ENCODE measurements at regions not wholly inside any gene's neighbourhood (a gene's known extent, or its start where the extent isn't known, plus 50 kb on each side); places are given as distances from the start of the nearest gene placed in this dataset.

DNA sequence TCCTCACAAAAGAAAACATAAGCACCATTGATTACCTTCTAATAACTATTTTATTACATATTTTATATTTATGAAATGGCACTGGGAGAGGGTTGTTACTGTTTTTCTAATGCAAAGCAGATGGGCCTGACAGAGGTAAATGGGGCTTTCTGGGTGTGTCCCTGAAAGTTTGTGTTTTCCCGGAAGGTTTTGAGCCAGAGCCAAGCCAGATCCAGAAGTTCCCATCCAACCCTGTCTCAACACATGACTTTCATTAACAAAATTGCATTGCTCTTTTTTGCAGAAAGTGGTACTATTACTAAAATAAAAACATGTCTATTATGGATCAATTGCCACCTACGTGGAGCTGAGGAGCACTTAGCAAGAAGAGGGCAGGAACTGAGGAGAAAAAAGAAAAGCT is 181.3 kb downstream of the RAB28 start:
- Histone ChIP-seq H3K27ac (no peak overlapping the region), H3K27me3 (replicated peaks; ENCODE audit: insufficient read depth) (no peaks in the 10 kb centered on the region), H3K9me3 (no peaks in the 10 kb centered on the region), H3K36me3 (no peaks in the 10 kb centered on the region), H3K4me3 (no peak overlapping the region), H3K4me1 (ENCODE audit: control insufficient read depth in 1 of 2, low read depth in 2 of 2) (no peaks in the 10 kb centered on the region)
- DNase-seq (ENCODE audit: low spot score) (no peak), ATAC-seq (ENCODE audit: insufficient number of reproducible peaks, low FRiP score, low read depth) (no peak)
- no peak for TF ChIP-seq CTCF (IDR thresholded peaks at IDR 0.05)

DNA sequence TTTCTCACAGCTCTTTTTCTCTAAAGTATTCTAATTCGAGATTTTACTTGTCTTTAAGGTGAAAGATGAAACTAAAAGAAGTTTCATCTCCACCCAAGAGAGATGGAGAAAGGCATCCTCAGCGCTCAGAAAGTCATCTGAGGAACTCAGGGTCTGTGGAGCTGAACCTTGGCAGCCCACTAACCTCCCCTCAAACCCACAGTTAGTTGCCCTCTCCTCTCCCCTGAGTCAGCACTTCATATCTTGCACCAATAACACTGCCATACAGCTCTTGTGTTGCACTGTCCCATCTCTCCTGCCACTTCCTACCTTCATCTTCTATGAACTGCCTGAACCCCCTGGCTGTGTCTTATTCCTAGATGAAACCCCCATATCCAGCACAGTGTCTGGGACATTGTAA is 184.8 kb downstream of the RAB28 start:
- H3K4me3 ChIP-seq: no peak overlapping the region
- no peaks in the 10 kb centered on the region for H3K9me3 ChIP-seq
- no peak overlapping the region for H3K27ac ChIP-seq
- H3K4me1 ChIP-seq (ENCODE audit: control insufficient read depth in 1 of 2, low read depth in 2 of 2): no peaks in the 10 kb centered on the region
- no peak for ATAC-seq (ENCODE audit: insufficient number of reproducible peaks, low FRiP score, low read depth)
- no peak for DNase-seq (ENCODE audit: low spot score)
- H3K36me3 ChIP-seq: no peaks in the 10 kb centered on the region
- H3K27me3 ChIP-seq (replicated peaks; ENCODE audit: insufficient read depth): no peaks in the 10 kb centered on the region
- no peak for TF ChIP-seq CTCF (IDR thresholded peaks at IDR 0.05)

- Histone ChIP-seq H3K27ac (no peak overlapping the region), H3K27me3 (replicated peaks; ENCODE audit: insufficient read depth) (no peaks in the 10 kb centered on the region), H3K4me3 (peak overlapping the region; percentile 52), H3K4me1 (ENCODE audit: control insufficient read depth in 1 of 2, low read depth in 2 of 2) (no peaks in the 10 kb centered on the region), H3K9me3 (no peaks in the 10 kb centered on the region), H3K36me3 (no peaks in the 10 kb centered on the region)
- ATAC-seq (ENCODE audit: insufficient number of reproducible peaks, low FRiP score, low read depth) (no peak), DNase-seq (ENCODE audit: low spot score) (no peak)
- TF ChIP-seq CTCF (IDR thresholded peaks at IDR 0.05): peak; percentile 20
Observed at GRCh38 chr4:13298655-13299054, 185.5 kb downstream of the RAB28 start.

DNA sequence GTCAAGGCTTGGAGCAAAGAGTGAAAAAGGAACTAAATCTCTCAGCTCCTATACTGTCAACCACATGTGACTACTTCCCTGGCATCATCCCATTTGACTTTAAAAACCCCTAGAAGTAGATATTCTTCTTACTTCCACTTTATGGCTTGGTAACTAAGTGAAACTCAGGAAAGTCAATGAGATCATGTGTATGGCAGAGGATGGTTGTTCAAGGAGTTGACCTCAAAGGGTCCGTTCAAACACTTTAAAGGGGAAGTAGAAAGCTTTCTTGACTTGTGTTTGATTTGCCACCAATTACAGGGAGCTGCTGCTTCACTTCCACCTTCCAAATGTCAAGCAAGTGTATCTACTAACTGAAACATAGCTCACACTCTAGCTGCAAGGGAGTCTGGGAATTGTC is 187.2 kb downstream of the RAB28 start:
- Histone ChIP-seq H3K36me3 (no peaks in the 10 kb centered on the region), H3K9me3 (no peaks in the 10 kb centered on the region), H3K4me3 (no peak overlapping the region), H3K27me3 (replicated peaks; ENCODE audit: insufficient read depth) (no peaks in the 10 kb centered on the region), H3K4me1 (ENCODE audit: control insufficient read depth in 1 of 2, low read depth in 2 of 2) (no peaks in the 10 kb centered on the region), H3K27ac (no peak overlapping the region)
- ATAC-seq (ENCODE audit: insufficient number of reproducible peaks, low FRiP score, low read depth) (no peak), DNase-seq (ENCODE audit: low spot score) (no peak)
- no peak for TF ChIP-seq CTCF (IDR thresholded peaks at IDR 0.05)

GRCh38 chr4:13294961-13295605 is 189.1 kb downstream of the RAB28 start:
- no peak overlapping the region for H3K27ac ChIP-seq
- H3K27me3 ChIP-seq (replicated peaks; ENCODE audit: insufficient read depth): no peaks in the 10 kb centered on the region
- H3K9me3 ChIP-seq: no peaks in the 10 kb centered on the region
- ATAC-seq (ENCODE audit: insufficient number of reproducible peaks, low FRiP score, low read depth) (no peak), DNase-seq (ENCODE audit: low spot score) (no peak)
- no peak for TF ChIP-seq CTCF (IDR thresholded peaks at IDR 0.05)
- no peaks in the 10 kb centered on the region for H3K4me1 ChIP-seq (ENCODE audit: control insufficient read depth in 1 of 2, low read depth in 2 of 2)
- H3K36me3 ChIP-seq: no peaks in the 10 kb centered on the region
- no peak overlapping the region for H3K4me3 ChIP-seq
